AG04449 (cell line): ENCODE measurements at regions not wholly inside any gene's neighbourhood (a gene's known extent, or its start where the extent isn't known, plus 50 kb on each side); places are given as distances from the start of the nearest gene placed in this dataset.
A peak's percentile ranks its signal among the peaks of the same experiment; 100 is the strongest.

Experiments
- CTCF ChIA-PET: fragments of 350-600 bp; formaldehyde crosslinking; extraction: SDS; loops from one replicate; lab custom pipeline; 2021; ENCODE audit warnings: antibody characterized with exemption; lab: Yijun Ruan, JAX
- POLR2A ChIA-PET: fragments of 400-600, 350-600 bp; formaldehyde crosslinking; extraction: SDS; loops from one replicate; lab custom pipeline; 2020; ENCODE audit warnings: antibody characterized with exemption, inconsistent platforms; lab: Yijun Ruan, JAX
- DNase-seq: peaks from one replicate; pipeline ENCODE4 v3.0.0-alpha.2; 2010; ENCODE audit warnings: low read depth, low spot score
- H3K4me3 ChIP-seq: 2 replicates; pipeline ENCODE4 v1.5.1; 2011; ENCODE audit warnings: low read depth, mild to moderate bottlenecking, control low read depth, low read length
- TF ChIP-seq, protein P1 (sequence below): IDR thresholded peaks from one replicate; pipeline ENCODE4 v1.5.1; 2011; ENCODE audit warnings: mild to moderate bottlenecking, moderate library complexity, low read length, control low read depth, inconsistent platforms; ENCODE audit not compliant: insufficient read depth; ENCODE audit errors: missing control alignments

DNA sequence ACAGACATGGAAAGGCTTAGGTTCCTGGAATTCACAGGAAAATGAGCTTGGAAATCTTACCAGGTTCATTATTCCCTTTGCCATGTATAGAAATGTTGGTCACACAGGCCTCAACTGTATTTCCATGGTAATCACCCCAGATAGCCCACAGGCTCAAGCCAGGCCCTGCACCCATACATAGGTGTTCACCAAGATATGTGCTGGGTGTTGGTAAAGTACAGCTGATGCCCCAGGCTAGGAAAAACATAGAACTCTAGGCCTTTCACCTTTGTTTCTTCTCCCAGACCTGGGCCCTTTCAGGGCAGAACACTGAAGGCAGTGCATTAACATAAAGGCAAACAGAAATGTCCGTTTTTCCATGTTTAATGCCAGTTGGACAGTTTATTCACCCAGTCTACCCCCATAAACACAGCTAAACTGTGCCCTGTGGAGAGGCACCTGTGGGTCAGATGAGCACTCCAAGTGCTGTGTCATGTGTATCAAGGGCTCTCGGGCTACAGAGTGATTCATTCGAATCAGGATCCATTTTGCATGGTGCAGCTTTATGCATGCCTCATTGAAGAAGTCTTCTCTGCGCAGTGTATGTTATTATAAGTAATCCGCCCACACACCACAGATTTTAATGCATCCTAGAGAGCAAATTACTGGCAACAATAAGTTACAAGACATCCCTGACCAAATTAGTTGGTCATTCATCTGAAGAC lies 93.4 kb upstream of the SLC30A5 start:
- TF ChIP-seq, protein P1, sequence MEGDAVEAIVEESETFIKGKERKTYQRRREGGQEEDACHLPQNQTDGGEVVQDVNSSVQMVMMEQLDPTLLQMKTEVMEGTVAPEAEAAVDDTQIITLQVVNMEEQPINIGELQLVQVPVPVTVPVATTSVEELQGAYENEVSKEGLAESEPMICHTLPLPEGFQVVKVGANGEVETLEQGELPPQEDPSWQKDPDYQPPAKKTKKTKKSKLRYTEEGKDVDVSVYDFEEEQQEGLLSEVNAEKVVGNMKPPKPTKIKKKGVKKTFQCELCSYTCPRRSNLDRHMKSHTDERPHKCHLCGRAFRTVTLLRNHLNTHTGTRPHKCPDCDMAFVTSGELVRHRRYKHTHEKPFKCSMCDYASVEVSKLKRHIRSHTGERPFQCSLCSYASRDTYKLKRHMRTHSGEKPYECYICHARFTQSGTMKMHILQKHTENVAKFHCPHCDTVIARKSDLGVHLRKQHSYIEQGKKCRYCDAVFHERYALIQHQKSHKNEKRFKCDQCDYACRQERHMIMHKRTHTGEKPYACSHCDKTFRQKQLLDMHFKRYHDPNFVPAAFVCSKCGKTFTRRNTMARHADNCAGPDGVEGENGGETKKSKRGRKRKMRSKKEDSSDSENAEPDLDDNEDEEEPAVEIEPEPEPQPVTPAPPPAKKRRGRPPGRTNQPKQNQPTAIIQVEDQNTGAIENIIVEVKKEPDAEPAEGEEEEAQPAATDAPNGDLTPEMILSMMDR, result no peak
- POLR2A ChIA-PET, result no interaction called here
- peak; percentile 2 for DNase-seq
- CTCF ChIA-PET, result interaction anchor here (0.8 to 1.0 kb wide), 2 partner anchors 8 to 714 kb away, joined by 3 read pairs; no protein-coding TSS in a partner anchor
- H3K4me3 ChIP-seq, result no peak overlapping the region

DNA sequence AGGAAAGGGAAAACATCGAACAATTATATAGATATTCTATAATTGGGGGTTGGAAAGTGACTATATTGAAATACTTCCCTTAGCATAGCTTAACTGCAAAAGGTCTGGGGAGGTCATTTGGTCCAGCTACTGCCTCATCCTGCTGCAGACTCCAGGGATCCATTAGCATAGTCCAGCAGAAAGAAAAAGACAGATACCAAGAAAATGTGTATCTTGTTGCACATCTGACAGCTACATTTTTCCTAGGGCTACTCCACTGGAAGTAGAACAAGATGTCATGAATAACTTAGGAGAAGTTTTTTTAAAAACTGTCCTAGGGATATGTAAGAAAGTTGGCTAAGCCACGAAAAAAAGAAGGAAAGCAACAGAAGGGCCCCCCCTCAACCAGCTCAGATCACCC lies 92.9 kb upstream of the SLC30A5 start:
- ChIA-PET CTCF (no interaction called here), POLR2A (no interaction called here)
- TF ChIP-seq, protein P1, result no peak
- no peak for DNase-seq
- H3K4me3 ChIP-seq, result no peak overlapping the region

DNA sequence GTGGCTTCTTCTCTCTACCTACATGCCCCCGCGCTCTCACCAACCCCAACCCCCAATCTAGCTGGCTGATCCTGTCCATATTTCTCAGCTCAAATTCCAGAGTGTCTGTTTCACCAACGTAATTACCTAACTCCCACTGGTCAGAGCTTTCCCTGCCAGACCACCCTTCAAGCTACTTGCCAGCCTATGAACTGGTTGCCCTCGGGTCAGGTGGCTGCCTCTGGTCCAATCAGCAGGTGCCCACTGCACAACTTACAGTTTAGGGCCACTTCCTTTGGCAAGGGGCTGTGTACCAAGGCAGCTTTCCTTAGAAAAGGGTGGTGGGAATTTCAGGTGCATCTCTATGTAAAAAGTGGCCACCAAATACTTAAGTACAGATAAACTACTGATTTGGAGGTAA lies 92.2 kb upstream of the SLC30A5 start:
- H3K4me3 ChIP-seq, result no peak overlapping the region
- ChIA-PET POLR2A (no interaction called here), CTCF (no interaction called here)
- no peak for DNase-seq
- TF ChIP-seq, protein P1, result no peak

DNA sequence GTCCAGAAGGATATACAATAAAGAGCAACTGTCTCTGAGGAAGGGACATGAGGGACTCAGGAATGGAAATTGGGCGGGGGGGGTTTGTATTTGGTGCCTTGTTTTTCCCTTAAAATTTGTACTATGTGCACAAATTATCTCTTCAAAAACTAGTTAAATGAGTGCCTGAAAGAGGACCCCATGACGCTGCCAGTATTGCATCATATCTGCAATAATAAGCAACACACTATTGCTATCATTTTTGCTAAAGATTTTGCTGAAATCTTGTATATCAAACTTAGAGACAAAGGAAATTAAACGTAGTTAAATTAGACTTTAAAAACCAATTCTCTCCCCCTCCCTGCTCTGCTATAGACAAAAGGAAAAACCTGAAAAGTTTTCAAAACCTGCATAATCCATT lies 89.7 kb upstream of the SLC30A5 start:
- POLR2A ChIA-PET, result no interaction called here
- CTCF ChIA-PET, result interaction anchor here (1.4 kb wide), 1 partner anchor 717 kb away, joined by 4 read pairs; no protein-coding TSS in a partner anchor
- TF ChIP-seq, protein P1, result no peak
- H3K4me3 ChIP-seq, result no peak overlapping the region
- no peak for DNase-seq

DNA sequence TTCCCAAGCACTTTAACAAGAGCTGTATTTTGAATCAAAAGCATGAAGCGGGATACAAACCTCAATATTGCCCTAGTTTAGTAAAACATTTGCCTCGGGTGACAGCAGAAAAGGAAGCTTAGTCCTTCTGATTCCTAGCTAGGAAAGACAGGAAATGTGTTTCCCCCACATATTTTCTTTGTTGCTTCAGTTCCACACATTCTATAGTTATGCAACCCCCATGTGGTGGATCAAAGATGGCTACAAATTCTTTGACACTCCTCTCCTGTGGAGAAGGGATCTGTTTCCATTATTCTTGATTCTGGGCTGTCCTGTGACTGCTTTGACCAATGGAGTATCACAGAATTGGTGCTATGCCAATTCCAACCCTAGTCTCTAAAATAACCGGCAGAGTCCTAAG lies 89.1 kb upstream of the SLC30A5 start:
- POLR2A ChIA-PET, result no interaction called here
- H3K4me3 ChIP-seq, result no peak overlapping the region
- TF ChIP-seq, protein P1, result no peak
- DNase-seq, result no peak
- CTCF ChIA-PET, result interaction anchor here (1.4 kb wide), 1 partner anchor 718 kb away, joined by 4 read pairs; no protein-coding TSS in a partner anchor

DNA sequence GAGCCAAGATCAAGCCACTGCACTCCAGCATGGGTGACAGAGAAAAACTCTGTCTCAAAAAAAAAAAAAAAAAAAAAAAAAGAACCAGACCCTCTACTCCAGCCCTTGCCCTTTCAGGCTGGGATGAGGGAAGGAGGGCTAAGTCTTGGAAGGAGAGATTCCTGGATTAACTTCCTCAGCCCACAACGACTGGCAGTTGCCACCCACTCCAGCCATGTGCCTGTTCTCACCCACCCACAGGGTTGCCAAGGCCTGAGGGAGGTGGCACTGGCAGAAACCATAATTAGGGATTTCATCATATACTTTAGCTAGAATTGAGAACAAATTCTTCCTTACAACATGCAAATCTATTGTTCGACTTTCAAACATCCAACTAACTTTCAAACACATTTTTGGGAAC lies 87.8 kb upstream of the SLC30A5 start:
- POLR2A ChIA-PET, result no interaction called here
- TF ChIP-seq, protein P1, result no peak

More for the DNA sequence above, 87.8 kb upstream of the SLC30A5 start:
- no peak overlapping the region for H3K4me3 ChIP-seq
- CTCF ChIA-PET, result interaction anchor here (0.6 to 4.8 kb wide), 4 partner anchors 10 to 719 kb away, joined by 3 to 19 read pairs (median 3); no protein-coding TSS in a partner anchor
- no peak for DNase-seq
